ENCODE measurements at regions not wholly inside any gene's neighbourhood (a gene's known extent, or its start where the extent isn't known, plus 50 kb on each side); places are given as distances from the start of the nearest gene placed in this dataset.

DNA sequence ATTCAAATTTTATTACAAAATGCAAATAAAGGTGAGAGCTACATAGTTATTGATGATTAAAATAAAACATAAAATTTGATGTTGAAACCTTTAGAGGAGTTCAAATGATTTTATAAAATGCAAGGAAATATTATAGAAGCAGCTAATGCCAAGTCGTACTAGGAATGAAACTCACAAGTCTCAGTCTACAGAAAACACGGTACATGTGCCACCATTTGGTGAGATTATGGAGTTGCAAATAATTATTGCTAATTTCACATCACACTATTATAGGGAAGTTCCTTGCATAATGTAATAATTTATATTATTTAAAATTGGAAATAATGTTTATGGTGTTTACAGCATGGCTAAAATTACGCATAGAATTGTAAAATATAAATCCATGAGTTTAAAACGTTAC is 1601.7 kb upstream of the TENM3 start:
- TF ChIP-seq, protein P1, sequence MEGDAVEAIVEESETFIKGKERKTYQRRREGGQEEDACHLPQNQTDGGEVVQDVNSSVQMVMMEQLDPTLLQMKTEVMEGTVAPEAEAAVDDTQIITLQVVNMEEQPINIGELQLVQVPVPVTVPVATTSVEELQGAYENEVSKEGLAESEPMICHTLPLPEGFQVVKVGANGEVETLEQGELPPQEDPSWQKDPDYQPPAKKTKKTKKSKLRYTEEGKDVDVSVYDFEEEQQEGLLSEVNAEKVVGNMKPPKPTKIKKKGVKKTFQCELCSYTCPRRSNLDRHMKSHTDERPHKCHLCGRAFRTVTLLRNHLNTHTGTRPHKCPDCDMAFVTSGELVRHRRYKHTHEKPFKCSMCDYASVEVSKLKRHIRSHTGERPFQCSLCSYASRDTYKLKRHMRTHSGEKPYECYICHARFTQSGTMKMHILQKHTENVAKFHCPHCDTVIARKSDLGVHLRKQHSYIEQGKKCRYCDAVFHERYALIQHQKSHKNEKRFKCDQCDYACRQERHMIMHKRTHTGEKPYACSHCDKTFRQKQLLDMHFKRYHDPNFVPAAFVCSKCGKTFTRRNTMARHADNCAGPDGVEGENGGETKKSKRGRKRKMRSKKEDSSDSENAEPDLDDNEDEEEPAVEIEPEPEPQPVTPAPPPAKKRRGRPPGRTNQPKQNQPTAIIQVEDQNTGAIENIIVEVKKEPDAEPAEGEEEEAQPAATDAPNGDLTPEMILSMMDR (conservative IDR thresholded peaks at IDR 0.05; ENCODE audit: low read depth, low read length): no peak
- Histone ChIP-seq H3K27ac (no peak overlapping the region), H3K36me3 (ENCODE audit: insufficient read depth) (no peaks in the 10 kb centered on the region), H2AFZ (ENCODE audit: low read depth) (no peak overlapping the region), H3K79me2 (ENCODE audit: insufficient read depth, low read depth) (no peaks in the 10 kb centered on the region), H4K20me1 (ENCODE audit: insufficient read depth) (no peaks in the 10 kb centered on the region), H3K4me1 (ENCODE audit: low read depth, poor library complexity, severe bottlenecking) (no peaks in the 10 kb centered on the region), H3K9ac (no peak overlapping the region), H3K27me3 (ENCODE audit: insufficient read depth, low read depth) (no peaks in the 10 kb centered on the region), H3K4me3 (IDR thresholded peaks at IDR 0.05; ENCODE audit: insufficient read depth, low read depth, low read length) (no peak overlapping the region), H3K4me2 (no peak overlapping the region)

DNA sequence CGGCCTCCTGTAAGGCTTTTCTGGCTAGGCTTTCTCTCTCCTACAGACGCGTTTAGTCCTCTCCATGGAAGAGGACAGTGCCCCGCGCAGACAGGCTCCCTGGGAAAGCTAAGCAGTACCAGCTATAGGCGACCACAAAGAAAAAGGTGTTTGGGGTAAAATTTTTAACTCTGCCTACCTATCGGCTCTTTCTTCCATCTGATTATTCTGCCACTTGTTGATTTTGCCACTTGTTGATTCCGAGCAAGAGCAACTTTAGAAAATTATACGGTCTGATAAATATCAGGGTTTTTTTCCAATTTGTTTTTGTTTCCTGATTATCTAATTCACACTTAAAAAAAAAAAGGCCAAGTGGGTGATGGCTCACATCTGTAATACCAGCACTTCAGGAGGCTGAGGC is 1600.5 kb upstream of the TENM3 start:
- Histone ChIP-seq H3K4me1 (ENCODE audit: low read depth, poor library complexity, severe bottlenecking) (no peaks in the 10 kb centered on the region), H3K27me3 (ENCODE audit: insufficient read depth, low read depth) (no peaks in the 10 kb centered on the region), H4K20me1 (ENCODE audit: insufficient read depth) (no peaks in the 10 kb centered on the region), H3K79me2 (ENCODE audit: insufficient read depth, low read depth) (no peaks in the 10 kb centered on the region), H3K4me2 (no peak overlapping the region), H3K36me3 (ENCODE audit: insufficient read depth) (no peaks in the 10 kb centered on the region), H3K4me3 (IDR thresholded peaks at IDR 0.05; ENCODE audit: insufficient read depth, low read depth, low read length) (no peak overlapping the region), H3K9ac (no peak overlapping the region), H3K27ac (no peak overlapping the region), H2AFZ (ENCODE audit: low read depth) (no peak overlapping the region)
- TF ChIP-seq, protein P1 (conservative IDR thresholded peaks at IDR 0.05; ENCODE audit: low read depth, low read length): no peak

DNA sequence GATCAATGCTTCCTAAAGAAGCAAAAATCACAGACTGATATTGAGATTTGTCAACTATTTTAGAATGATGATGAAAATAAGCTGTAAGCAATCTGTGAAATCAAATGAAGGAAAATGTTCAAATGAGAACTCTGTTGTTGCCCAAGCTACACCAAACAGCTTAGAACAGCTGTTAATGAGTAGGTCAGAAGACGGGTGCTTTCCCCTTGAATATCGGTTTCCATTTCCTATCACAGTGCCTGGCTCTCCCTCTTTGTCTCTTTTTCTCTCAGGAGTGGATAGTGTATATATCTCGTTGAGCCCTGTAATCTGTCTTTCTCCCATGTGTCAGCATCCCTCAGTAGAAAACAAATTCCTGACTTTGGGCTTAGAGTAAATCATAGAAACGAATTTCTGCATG is 1592.9 kb upstream of the TENM3 start:
- TF ChIP-seq, protein P1 (conservative IDR thresholded peaks at IDR 0.05; ENCODE audit: low read depth, low read length): no peak
- Histone ChIP-seq H2AFZ (ENCODE audit: low read depth) (no peak overlapping the region), H3K9ac (no peak overlapping the region)

DNA sequence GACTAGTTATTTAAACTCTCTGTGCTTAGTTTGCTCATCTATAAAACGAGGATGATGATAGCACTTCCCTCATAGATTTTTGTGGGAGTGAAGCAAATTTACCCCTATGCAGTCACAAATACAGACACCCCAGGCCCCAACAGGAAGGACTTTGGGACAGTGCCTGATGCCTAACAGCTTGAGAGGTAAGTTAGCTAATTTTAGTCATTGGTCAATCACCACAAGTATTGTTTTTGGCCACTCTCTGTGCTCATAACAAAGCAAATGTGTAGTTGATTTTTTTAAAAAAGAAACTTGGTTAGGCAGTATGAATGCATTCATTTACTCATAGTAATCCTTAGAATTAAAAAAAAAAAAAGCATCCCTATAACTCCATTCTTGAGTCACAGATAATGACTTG is 1590.7 kb upstream of the TENM3 start:
- Histone ChIP-seq H4K20me1 (ENCODE audit: insufficient read depth) (no peaks in the 10 kb centered on the region), H3K27me3 (ENCODE audit: insufficient read depth, low read depth) (no peaks in the 10 kb centered on the region), H2AFZ (ENCODE audit: low read depth) (no peak overlapping the region), H3K79me2 (ENCODE audit: insufficient read depth, low read depth) (no peaks in the 10 kb centered on the region), H3K9ac (no peak overlapping the region), H3K4me2 (no peak overlapping the region), H3K4me1 (ENCODE audit: low read depth, poor library complexity, severe bottlenecking) (peaks cover 22% of the 10 kb centered on the region), H3K27ac (no peak overlapping the region), H3K36me3 (ENCODE audit: insufficient read depth) (no peaks in the 10 kb centered on the region), H3K4me3 (IDR thresholded peaks at IDR 0.05; ENCODE audit: insufficient read depth, low read depth, low read length) (no peak overlapping the region)
- TF ChIP-seq, protein P1 (conservative IDR thresholded peaks at IDR 0.05; ENCODE audit: low read depth, low read length): no peak

More for the DNA sequence above, 1592.9 kb upstream of the TENM3 start:
- Histone ChIP-seq H3K79me2 (ENCODE audit: insufficient read depth, low read depth) (no peaks in the 10 kb centered on the region), H3K27ac (no peak overlapping the region), H3K4me2 (no peak overlapping the region), H3K4me3 (IDR thresholded peaks at IDR 0.05; ENCODE audit: insufficient read depth, low read depth, low read length) (no peak overlapping the region), H3K27me3 (ENCODE audit: insufficient read depth, low read depth) (no peaks in the 10 kb centered on the region), H4K20me1 (ENCODE audit: insufficient read depth) (no peaks in the 10 kb centered on the region), H3K36me3 (ENCODE audit: insufficient read depth) (no peaks in the 10 kb centered on the region), H3K4me1 (ENCODE audit: low read depth, poor library complexity, severe bottlenecking) (peaks cover 21% of the 10 kb centered on the region)

Data from KMS-11 (cell line).